Cardiac septum (tissue), 1 donor: ENCODE measurements at regions not wholly inside any gene's neighbourhood (a gene's known extent, or its start where the extent isn't known, plus 50 kb on each side); places are given as distances from the start of the nearest gene placed in this dataset.

Source experiments
- DNase-seq: peaks from one replicate; pipeline ENCODE4 v3.0.0-alpha.2; 2020; ENCODE audit warnings: low spot score
- intact Hi-C: fragments of 100-400 bp; cut with DNase I; formaldehyde crosslinking; loops from one replicate; pipeline ENCODE4 v1.14.0; 2022
- donor health status: DM: no; HTN: no; CAD: no.

DNA sequence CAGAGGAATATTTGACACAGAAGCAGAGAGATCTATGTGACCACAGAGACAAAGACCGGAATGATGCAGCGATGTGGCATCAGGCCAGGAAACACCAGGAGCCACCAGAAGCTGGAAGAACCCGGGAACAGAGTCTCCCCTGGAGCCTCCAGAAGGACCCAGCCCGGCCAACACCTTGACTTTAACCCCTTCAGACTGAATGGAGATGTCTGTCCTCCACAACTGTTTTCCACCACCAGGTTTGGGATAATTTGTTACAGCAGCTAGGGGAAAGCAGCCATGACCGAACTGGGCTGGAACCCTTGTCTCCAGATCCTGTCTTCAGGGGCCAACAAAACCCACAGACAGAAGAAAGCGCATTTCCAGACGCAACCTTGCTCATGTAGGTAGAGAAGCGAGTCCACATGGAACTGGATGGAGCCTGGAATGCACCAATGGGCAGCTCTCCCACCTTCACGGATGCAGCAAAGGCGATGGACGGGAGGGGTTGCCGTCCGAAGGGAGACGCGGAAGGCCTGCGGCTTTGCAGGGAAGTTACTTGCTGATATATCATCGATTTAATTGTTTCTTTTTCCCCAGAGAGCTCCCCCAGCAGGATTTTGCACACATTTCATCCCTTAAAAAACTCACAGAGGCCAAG is 396.6 kb downstream of the NPHP4 start:
- DNase-seq: no peak
- intact Hi-C loops: no loop called here

GRCh38 chr1:5594056-5594956 is 397.9 kb downstream of the NPHP4 start:
- intact Hi-C loops: no loop called here
- DNase-seq: no peak

DNA sequence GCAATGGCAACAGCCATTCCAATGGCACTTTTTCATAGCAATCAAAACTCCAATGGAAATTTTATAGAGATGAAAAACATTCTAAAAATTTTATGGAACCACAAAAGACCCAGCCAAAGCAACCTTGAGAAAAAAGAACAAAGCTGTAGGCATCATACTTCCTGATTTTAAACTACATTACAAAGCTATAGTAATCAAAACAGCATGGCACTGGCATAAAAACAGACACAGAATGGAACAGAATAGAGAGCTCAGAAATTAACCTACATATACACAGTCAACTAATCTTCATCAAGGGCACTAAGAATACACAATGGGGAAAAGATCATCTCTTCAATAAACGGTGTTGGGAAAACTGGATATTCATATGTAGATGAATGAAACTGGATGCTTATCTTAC is 401.5 kb downstream of the NPHP4 start:
- intact Hi-C loops: no loop called here
- DNase-seq: no peak

DNA sequence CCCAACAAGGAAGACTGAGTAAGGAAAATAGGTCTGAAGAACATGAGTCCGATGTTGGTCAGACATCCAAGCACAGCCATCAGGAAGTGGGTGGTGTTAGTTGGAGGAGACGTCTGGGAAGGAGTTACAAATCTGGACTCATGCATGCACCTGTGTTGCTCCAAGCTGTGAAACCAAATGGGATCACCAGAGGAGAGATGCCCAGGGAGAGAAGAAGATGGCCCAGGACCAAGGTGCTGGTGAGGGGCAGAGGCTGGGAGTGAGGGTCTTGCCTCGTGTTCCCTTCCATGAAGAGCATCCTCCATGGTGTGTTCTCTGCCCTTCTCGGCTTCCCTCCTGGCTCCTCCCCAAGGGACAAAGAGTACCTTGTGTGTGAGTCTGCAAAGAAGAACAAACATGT is 405.6 kb downstream of the NPHP4 start:
- intact Hi-C loops: no loop called here

GRCh38 chr1:5585256-5585655 is 407.0 kb downstream of the NPHP4 start:
- no peak for DNase-seq
- intact Hi-C loops: no loop called here

More for the DNA sequence above, 405.6 kb downstream of the NPHP4 start:
- DNase-seq: no peak

DNA sequence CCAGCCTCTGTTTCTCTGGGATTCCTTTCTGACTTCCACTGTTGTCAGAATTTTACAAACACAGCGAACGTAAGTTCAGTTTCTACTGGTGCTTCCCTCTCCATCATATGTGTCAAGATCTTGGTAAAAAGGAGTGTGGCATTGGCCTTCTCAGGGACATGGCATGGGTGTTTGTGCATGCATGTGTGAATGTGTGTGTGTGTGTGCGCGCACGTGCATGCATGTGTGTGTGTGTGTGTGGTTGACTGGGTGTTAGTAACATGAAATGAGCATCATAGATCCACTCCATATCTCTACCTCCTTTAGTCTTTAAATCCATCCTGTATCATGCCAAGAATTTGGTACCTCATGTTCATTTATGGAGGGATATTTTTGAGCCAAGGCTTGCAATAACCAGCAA is 411.3 kb downstream of the NPHP4 start:
- intact Hi-C loops: no loop called here
- no peak for DNase-seq

DNA sequence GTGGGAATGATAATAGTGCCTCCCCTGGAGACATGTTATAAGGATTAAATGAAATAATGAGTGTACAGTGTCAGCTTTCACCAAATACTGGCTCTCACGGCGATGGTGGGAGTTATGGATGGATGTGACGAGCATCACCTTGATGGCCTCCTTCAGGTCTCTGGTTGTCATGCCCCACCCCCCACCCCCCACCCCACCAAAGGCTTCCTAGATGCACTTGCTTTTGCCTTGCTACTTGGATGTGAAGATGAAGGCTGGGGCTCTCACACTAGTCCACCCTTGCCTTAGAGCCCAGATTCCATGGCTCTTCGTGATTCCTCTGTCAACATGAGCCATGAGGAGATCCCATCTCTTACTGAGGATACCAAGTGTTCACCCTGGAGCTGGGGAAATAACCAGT is 412.3 kb downstream of the NPHP4 start:
- DNase-seq: no peak
- intact Hi-C loops: no loop called here

- no peak for DNase-seq
- intact Hi-C loops: no loop called here
Measured at GRCh38 chr1:5578690-5579089, 413.5 kb downstream of the NPHP4 start.

GRCh38 chr1:5577255-5578040 is 414.8 kb downstream of the NPHP4 start:
- intact Hi-C loops: no loop called here

DNA sequence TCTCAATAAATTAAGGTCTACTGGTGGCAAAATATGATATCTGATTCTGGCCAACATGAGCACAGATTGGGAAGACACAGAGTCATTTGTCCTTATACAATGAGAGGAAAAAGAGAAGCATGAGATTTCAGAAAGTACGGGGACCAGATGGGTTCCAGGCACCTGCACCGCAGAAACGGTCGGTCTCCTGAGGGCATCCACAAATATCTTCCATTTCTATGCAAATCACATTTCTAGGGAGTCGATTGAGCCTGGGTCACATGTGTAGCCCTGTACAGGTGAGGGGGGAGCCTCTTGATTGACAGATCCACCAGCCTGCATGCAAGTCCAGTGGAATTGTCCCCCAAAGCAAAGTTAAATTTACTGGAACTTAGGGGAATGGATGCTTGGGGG is 415.6 kb downstream of the NPHP4 start:
- DNase-seq: no peak
- intact Hi-C loops: no loop called here

More at GRCh38 chr1:5577255-5578040, 414.8 kb downstream of the NPHP4 start:
- DNase-seq: no peak

- no peak for DNase-seq
- intact Hi-C loops: no loop called here
Measured at GRCh38 chr1:5576011-5576672, 416.1 kb downstream of the NPHP4 start.

DNA sequence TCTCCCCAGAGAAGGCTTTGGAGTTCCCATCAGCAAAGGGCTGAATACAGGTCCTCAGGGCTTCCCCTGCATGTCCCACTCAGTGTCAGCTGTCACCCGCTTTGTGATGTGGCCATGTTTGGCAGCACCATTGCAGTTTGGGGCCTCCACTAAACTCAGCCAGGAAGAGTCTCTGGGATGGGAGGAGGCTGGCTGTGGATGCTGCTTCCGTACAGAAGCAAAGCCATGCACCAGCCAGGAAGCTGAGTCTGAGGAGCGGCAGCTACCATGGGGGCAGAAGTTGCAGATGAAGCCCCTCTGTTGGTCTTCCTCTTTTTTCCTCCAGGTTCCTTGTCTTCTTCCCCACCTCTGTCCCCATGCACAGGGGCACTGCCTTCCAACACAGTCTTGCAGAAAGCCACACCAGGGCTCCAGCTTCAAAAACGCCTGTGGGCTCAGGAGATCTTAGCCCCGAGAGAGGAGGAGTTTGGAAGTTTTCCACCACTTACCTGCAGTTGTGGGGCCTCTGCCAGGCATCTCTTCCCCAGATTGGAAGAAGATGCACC is 416.8 kb downstream of the NPHP4 start:
- DNase-seq: no peak
- intact Hi-C loops: no loop called here

DNA sequence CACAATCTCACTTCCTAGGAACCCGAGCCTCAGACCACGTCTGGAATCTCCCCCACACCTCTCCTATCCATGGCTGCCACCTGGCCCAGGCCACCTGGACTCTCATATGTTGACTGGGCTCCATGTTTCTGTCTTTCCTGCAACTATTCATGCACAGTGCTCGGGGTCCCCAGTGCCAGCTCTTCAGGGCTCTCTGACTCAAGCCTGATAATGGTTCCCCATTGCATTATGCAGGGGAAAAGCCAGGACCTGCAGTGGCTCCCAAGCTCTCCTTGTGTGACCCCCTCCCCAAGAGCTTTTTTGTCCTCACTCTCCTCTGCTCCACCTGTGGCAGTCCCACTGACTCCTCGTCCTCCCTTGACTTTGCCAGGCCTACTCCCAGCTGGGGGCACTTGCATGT is 417.6 kb downstream of the NPHP4 start:
- no peak for DNase-seq
- intact Hi-C loops: no loop called here

GRCh38 chr1:5572794-5573193 is 419.4 kb downstream of the NPHP4 start:
- intact Hi-C loops: no loop called here
- DNase-seq: no peak

- intact Hi-C loops: no loop called here
- DNase-seq: no peak
Measured at GRCh38 chr1:5571861-5572401, 420.3 kb downstream of the NPHP4 start.

GRCh38 chr1:5571438-5571837 is 420.8 kb downstream of the NPHP4 start:
- intact Hi-C loops: no loop called here

GRCh38 chr1:5570931-5571330 is 421.3 kb downstream of the NPHP4 start:
- intact Hi-C loops: no loop called here
- DNase-seq: no peak

More at GRCh38 chr1:5571438-5571837, 420.8 kb downstream of the NPHP4 start:
- DNase-seq: no peak

- intact Hi-C loops: no loop called here
- no peak for DNase-seq
Measured at GRCh38 chr1:5568321-5568720, 423.9 kb downstream of the NPHP4 start.

DNA sequence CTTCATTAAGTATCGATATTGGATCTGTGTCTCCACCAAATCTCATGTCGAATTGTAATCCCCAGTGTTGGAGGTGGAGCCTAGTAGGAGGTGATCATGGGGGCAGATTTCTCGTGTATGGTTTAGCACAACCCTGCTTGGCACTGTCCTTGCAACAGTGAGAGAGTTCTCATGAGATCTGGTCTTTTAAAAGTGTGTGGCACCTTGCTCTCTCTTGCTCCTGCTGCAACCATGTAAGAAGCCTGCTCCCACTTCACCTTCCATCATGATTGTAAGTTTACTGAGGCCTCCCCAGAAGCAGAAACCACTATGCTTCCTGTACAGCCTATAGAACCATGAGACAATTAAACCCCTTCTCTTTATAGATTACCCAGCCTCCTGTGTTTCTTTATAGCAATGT is 424.4 kb downstream of the NPHP4 start:
- intact Hi-C loops: no loop called here
- no peak for DNase-seq
